Mesenchymal stem cell (in vitro differentiated cells and primary cell): ENCODE measurements at regions not wholly inside any gene's neighbourhood (a gene's known extent, or its start where the extent isn't known, plus 50 kb on each side); places are given as distances from the start of the nearest gene placed in this dataset.

Experiments
- DNase-seq: peaks from one replicate; pipeline ENCODE4 v3.0.0-alpha.2; 2013
- H2AFZ ChIP-seq: one replicate; pipeline ENCODE4 v1.6.1; 2013; ENCODE audit warnings: low read depth, mild to moderate bottlenecking, control low read depth, inconsistent platforms, low read length, moderate library complexity
- H2AK5ac ChIP-seq: 2 replicates; pipeline ENCODE4 v1.6.1; 2013; ENCODE audit warnings: low read length, moderate library complexity, mild to moderate bottlenecking, inconsistent platforms; ENCODE audit not compliant: severe bottlenecking
- H2BK120ac ChIP-seq: one replicate; pipeline ENCODE4 v1.6.1; 2013; ENCODE audit warnings: low read depth, mild to moderate bottlenecking, inconsistent platforms, low read length, moderate library complexity
- H2BK12ac ChIP-seq, 2 experiments: one replicate each; pipeline ENCODE4 v1.6.1; 2013; ENCODE audit warnings: inconsistent platforms in 2 of 2, low read length in 2 of 2, mild to moderate bottlenecking in 2 of 2, moderate library complexity in 2 of 2, control low read depth in 1 of 2
- H2BK15ac ChIP-seq: one replicate; pipeline ENCODE4 v1.6.1; 2013; ENCODE audit warnings: mild to moderate bottlenecking, low read depth, inconsistent platforms; ENCODE audit not compliant: poor library complexity, severe bottlenecking
- H2BK5ac ChIP-seq: 2 replicates; pipeline ENCODE4 v1.6.1; 2013; ENCODE audit warnings: low read depth, mild to moderate bottlenecking, low read length, control low read depth, inconsistent platforms; ENCODE audit not compliant: poor library complexity, severe bottlenecking
- H3K14ac ChIP-seq, 2 experiments: one replicate each; pipeline ENCODE4 v1.6.1; 2013; ENCODE audit warnings: inconsistent platforms in 2 of 2, low read length in 2 of 2, control low read depth in 1 of 2, mild to moderate bottlenecking in 1 of 2, moderate library complexity in 1 of 2
- H3K18ac ChIP-seq, 2 experiments: one replicate each; pipeline ENCODE4 v1.6.1; 2013; ENCODE audit warnings: inconsistent platforms in 2 of 2, low read length in 2 of 2, control low read depth in 1 of 2, low read depth in 1 of 2, mild to moderate bottlenecking in 1 of 2
- H3K23ac ChIP-seq, 2 experiments: one replicate each; pipeline ENCODE4 v1.6.1; 2013; ENCODE audit warnings: inconsistent platforms in 2 of 2, low read length in 2 of 2, mild to moderate bottlenecking in 2 of 2, moderate library complexity in 2 of 2, control low read depth in 1 of 2
- H3K27ac ChIP-seq: 2 replicates; pipeline ENCODE4 v1.5.1; 2013; ENCODE audit warnings: mild to moderate bottlenecking, moderate library complexity, low read length, control low read depth, inconsistent platforms; ENCODE audit not compliant: poor library complexity, severe bottlenecking
- H3K27me3 ChIP-seq, 2 experiments: 2 replicates each; pipeline versions ENCODE4 v1.6.1 to v1.7.0; 2013; ENCODE audit warnings: low read length in 2 of 2, mild to moderate bottlenecking in 2 of 2, moderate library complexity in 2 of 2, control low read depth in 1 of 2, inconsistent platforms in 1 of 2; ENCODE audit not compliant: control insufficient read depth in 1 of 2, insufficient read depth in 1 of 2
- H3K36me3 ChIP-seq, 2 experiments: 2 replicates each; pipeline versions ENCODE4 v1.6.1 to v1.7.0; 2013; ENCODE audit warnings: low read length in 2 of 2, control low read depth in 1 of 2, inconsistent platforms in 1 of 2, low read depth in 1 of 2, mild to moderate bottlenecking in 1 of 2; ENCODE audit not compliant: insufficient read depth in 2 of 2, control insufficient read depth in 1 of 2
- H3K4ac ChIP-seq, 2 experiments: one replicate each; pipeline ENCODE4 v1.6.1; 2013; ENCODE audit warnings: inconsistent platforms in 2 of 2, low read length in 2 of 2, mild to moderate bottlenecking in 2 of 2, moderate library complexity in 2 of 2, control low read depth in 1 of 2, low read depth in 1 of 2
- H3K4me1 ChIP-seq: 2 replicates; pipeline ENCODE4 v1.6.1; 2013; ENCODE audit warnings: low read depth, low read length, control low read depth; ENCODE audit not compliant: control insufficient read depth, insufficient read depth
- H3K4me2 ChIP-seq: 2 replicates; pipeline ENCODE4 v1.6.1; 2013; ENCODE audit warnings: low read length, mild to moderate bottlenecking, inconsistent platforms; ENCODE audit not compliant: poor library complexity, severe bottlenecking
- H3K4me3 ChIP-seq, 2 experiments: 2 replicates each; pipeline versions ENCODE4 v1.5.1 to v1.7.0; 2013; ENCODE audit warnings: low read length in 2 of 2, mild to moderate bottlenecking in 2 of 2, control low read depth in 1 of 2, low read depth in 1 of 2; ENCODE audit not compliant: insufficient read depth in 1 of 2
- H3K79me1 ChIP-seq: replicated peaks from 2 replicates; pipeline ENCODE4 v1.6.1; 2013; ENCODE audit warnings: mild to moderate bottlenecking, control low read depth, low read length, inconsistent platforms; ENCODE audit not compliant: poor library complexity, severe bottlenecking
- H3K9ac ChIP-seq: 2 replicates; pipeline ENCODE4 v1.7.0; 2013; ENCODE audit warnings: mild to moderate bottlenecking, low read length, moderate library complexity
- H3K9me3 ChIP-seq: 2 replicates; pipeline ENCODE4 v1.7.0; 2013; ENCODE audit warnings: mild to moderate bottlenecking, low read length; ENCODE audit not compliant: control insufficient read depth
- H4K8ac ChIP-seq: one replicate; pipeline ENCODE4 v1.6.1; 2013; ENCODE audit warnings: inconsistent platforms, mild to moderate bottlenecking, low read length, moderate library complexity
- H4K91ac ChIP-seq: one replicate; pipeline ENCODE4 v1.6.1; 2013; ENCODE audit warnings: mild to moderate bottlenecking, low read length, inconsistent platforms
- WGBS: methylation state at CpG from one replicate; pipeline ENCODE4 v1.1.7; 2013; ENCODE audit warnings: mixed read lengths; 5-methylcytosine and 5-hydroxymethylcytosine counted together

DNA sequence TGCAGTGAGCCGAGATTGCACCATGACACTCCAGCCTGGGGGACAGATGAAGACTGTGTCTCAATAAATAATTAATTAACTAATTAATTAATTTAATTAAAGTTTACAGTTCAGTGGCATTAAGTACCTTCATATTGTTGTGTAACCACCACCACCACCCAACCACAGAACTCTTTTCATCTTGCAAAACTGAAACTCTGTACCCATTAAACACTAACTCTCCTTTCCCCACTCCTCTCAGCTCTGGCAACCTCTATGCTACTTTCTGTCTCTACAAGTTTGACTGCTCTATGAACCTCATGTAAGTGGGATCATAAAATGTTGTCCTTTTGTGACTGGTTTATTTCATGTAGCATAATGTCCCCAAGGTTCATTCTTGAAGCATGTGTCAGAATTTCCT is 259.3 kb upstream of the MDFIC2 start:
- Histone ChIP-seq H3K14ac (no peak overlapping the region), H3K4me2 (no peak overlapping the region), H2BK120ac (no peak overlapping the region), H3K36me3 (no peaks in the 10 kb centered on the region), H4K91ac (no peak overlapping the region), H2BK12ac (no peak overlapping the region), H3K4ac (no peak overlapping the region), H3K4me1 (no peaks in the 10 kb centered on the region), H2BK5ac (no peak overlapping the region), H3K27me3 (peaks cover 0 to 4% of the 10 kb centered on the region in 2 experiments), H3K79me1 (no peaks in the 10 kb centered on the region), H3K27ac (no peak overlapping the region), H3K4me3 (no peak overlapping the region), H3K9ac (no peak overlapping the region), H3K18ac (no peak overlapping the region), H2BK15ac (no peak overlapping the region), H2AFZ (no peak overlapping the region), H4K8ac (no peak overlapping the region), H3K9me3 (no peaks in the 10 kb centered on the region), H3K23ac (no peak overlapping the region), H2AK5ac (no peak overlapping the region)
- no CpG with 5 or more reads among the region's 1 CpG for WGBS
- DNase-seq, result no peak

GRCh38 chr3:70570584-70570983 is 258.1 kb upstream of the MDFIC2 start:
- Histone ChIP-seq H3K4me3 (no peak overlapping the region), H3K36me3 (no peaks in the 10 kb centered on the region), H2BK5ac (no peak overlapping the region), H2BK120ac (no peak overlapping the region), H2AK5ac (no peak overlapping the region), H3K9ac (no peak overlapping the region), H3K4ac (no peak overlapping the region), H3K79me1 (no peaks in the 10 kb centered on the region), H3K27me3 (peaks cover 0 to 2% of the 10 kb centered on the region in 2 experiments), H2BK15ac (no peak overlapping the region), H3K23ac (no peak overlapping the region), H4K91ac (no peak overlapping the region), H4K8ac (no peak overlapping the region), H2BK12ac (no peak overlapping the region), H3K27ac (no peak overlapping the region), H3K9me3 (no peaks in the 10 kb centered on the region), H2AFZ (no peak overlapping the region), H3K4me1 (no peaks in the 10 kb centered on the region), H3K18ac (no peak overlapping the region), H3K4me2 (no peak overlapping the region), H3K14ac (no peak overlapping the region)
- DNase-seq, result no peak
- WGBS, result 93% methylated on average over 1 of the region's 1 CpG

- Histone ChIP-seq H3K9me3 (no peaks in the 10 kb centered on the region), H4K8ac (no peak overlapping the region), H2BK12ac (no peak overlapping the region), H3K36me3 (no peaks in the 10 kb centered on the region), H3K23ac (no peak overlapping the region), H4K91ac (no peak overlapping the region), H3K79me1 (no peaks in the 10 kb centered on the region), H3K27ac (no peak overlapping the region), H2AK5ac (no peak overlapping the region), H3K4me3 (no peak overlapping the region), H3K9ac (no peak overlapping the region), H2BK5ac (no peak overlapping the region), H2BK120ac (no peak overlapping the region), H3K27me3 (peaks cover 0 to 9% of the 10 kb centered on the region in 2 experiments), H3K14ac (no peak overlapping the region), H3K4me2 (no peak overlapping the region), H3K18ac (no peak overlapping the region), H3K4me1 (no peaks in the 10 kb centered on the region), H3K4ac (no peak overlapping the region), H2BK15ac (no peak overlapping the region), H2AFZ (no peak overlapping the region)
- no peak for DNase-seq
- WGBS, result 84% methylated on average over 7 of the region's 7 CpGs
These were observed 256.2 kb upstream of the MDFIC2 start for GRCh38 chr3:70568626-70569025.

DNA sequence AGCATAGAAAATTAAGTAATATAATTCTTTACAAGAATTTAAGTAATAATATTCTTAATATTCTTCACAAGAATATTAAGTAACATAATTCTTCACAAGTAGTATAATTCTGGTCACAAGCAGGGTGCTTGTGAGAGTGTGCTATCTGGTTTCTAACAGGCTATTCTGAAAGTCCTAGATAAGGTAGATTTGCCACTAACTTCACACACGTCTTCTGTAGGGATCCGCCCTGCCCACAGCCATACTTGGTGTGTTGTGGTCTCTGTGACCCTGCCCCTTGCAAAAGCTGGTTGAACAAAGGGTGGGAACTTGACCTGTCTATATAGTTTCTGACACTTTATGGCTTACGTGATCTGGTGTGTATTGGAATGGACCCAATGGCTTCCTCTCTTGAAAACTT is 253.4 kb upstream of the MDFIC2 start:
- peaks cover 0 to 9% of the 10 kb centered on the region in 2 experiments for H3K27me3 ChIP-seq
- H3K27ac ChIP-seq, result no peak overlapping the region
- H2AK5ac ChIP-seq, result no peak overlapping the region
- WGBS, result 75% methylated on average over 3 of the region's 3 CpGs
- H3K4me2 ChIP-seq, result no peak overlapping the region
- no peak overlapping the region for H3K4me3 ChIP-seq
- H2AFZ ChIP-seq, result no peak overlapping the region
- no peak overlapping the region for H3K23ac ChIP-seq
- H2BK12ac ChIP-seq, result no peak overlapping the region
- H3K9ac ChIP-seq, result no peak overlapping the region
- no peak overlapping the region for H3K4ac ChIP-seq
- H3K4me1 ChIP-seq, result no peaks in the 10 kb centered on the region
- no peaks in the 10 kb centered on the region for H3K36me3 ChIP-seq
- H4K91ac ChIP-seq, result no peak overlapping the region
- H2BK5ac ChIP-seq, result no peak overlapping the region
- H3K18ac ChIP-seq, result no peak overlapping the region
- no peak for DNase-seq
- no peak overlapping the region for H2BK15ac ChIP-seq
- H2BK120ac ChIP-seq, result no peak overlapping the region
- H4K8ac ChIP-seq, result no peak overlapping the region
- H3K9me3 ChIP-seq, result no peaks in the 10 kb centered on the region
- H3K14ac ChIP-seq, result no peak overlapping the region
- H3K79me1 ChIP-seq, result no peaks in the 10 kb centered on the region
